ENCODE measurements at regions not wholly inside any gene's neighbourhood (a gene's known extent, or its start where the extent isn't known, plus 50 kb on each side); places are given as distances from the start of the nearest gene placed in this dataset.

DNA sequence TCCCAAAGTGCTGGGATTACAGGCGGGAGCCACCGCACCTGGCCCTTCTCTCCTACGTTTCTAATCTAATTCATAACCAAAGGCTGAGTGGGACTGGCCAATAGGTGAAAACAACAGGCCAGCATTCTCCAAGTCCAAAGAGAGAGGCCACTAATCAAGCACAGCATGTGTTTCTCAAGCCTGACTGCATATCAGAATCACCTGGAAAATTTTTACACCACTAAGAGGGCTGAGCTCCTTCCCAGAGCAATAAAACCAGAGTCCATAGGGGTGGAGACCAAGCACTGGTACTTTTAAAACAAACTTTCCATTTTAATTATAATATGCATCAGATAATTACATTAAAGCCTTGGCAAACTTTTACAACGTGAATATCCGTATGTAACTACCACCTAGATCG lies 254.4 kb downstream of the OPA1 start:
- no peak for ATAC-seq (ENCODE audit: low FRiP score)
- no peak for DNase-seq (ENCODE audit: low spot score)
- TF ChIP-seq, protein P1, sequence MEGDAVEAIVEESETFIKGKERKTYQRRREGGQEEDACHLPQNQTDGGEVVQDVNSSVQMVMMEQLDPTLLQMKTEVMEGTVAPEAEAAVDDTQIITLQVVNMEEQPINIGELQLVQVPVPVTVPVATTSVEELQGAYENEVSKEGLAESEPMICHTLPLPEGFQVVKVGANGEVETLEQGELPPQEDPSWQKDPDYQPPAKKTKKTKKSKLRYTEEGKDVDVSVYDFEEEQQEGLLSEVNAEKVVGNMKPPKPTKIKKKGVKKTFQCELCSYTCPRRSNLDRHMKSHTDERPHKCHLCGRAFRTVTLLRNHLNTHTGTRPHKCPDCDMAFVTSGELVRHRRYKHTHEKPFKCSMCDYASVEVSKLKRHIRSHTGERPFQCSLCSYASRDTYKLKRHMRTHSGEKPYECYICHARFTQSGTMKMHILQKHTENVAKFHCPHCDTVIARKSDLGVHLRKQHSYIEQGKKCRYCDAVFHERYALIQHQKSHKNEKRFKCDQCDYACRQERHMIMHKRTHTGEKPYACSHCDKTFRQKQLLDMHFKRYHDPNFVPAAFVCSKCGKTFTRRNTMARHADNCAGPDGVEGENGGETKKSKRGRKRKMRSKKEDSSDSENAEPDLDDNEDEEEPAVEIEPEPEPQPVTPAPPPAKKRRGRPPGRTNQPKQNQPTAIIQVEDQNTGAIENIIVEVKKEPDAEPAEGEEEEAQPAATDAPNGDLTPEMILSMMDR (IDR thresholded peaks at IDR 0.05), result no peak

DNA sequence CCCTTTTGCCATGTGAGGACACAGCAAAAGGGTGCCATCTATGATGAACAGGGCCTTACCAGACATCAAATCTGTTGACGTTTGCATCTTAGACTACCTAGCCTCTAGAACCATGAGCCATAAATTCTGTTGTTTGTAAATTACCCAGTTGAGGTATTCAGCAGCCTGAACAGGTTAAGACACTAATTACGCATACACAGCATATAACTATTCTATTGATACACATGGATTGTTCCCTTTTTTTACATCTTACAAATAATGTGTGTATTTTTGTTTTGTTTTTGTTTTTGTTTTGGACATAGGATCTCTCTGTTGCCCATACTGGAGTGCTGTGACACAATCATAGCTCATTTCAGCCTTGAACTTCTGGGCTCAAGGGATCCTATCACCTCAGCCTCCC lies 255.5 kb downstream of the OPA1 start:
- DNase-seq (ENCODE audit: low spot score) (no peak), ATAC-seq (ENCODE audit: low FRiP score) (no peak)
- TF ChIP-seq, protein P1 (IDR thresholded peaks at IDR 0.05), result no peak

DNA sequence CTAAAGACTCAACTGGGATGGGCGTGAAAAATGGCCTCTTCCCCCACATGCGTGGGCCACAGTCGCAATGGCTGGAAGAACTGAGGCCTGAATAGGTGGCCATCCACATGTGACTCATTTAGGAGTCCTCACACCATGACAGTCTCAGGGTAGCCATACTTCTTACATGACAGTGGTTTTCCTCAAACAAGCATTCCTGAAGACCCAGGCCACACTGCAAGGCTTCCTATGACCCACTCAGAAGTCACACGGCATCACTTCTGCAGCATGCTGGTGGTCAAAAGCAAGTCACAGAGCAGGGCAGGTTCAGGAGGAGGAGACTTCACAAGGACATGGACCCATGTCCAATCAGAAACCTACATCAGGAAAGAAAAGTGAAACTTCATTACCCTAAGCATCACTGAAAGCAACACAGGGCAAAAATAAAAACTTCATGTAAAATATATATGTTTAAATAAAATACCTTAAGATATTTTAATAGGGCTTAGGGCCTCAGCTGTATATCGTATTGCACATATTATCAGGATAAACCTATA lies 257.1 kb downstream of the OPA1 start:
- ATAC-seq (ENCODE audit: low FRiP score) (no peak), DNase-seq (ENCODE audit: low spot score) (no peak)
- TF ChIP-seq, protein P1 (IDR thresholded peaks at IDR 0.05), result no peak

DNA sequence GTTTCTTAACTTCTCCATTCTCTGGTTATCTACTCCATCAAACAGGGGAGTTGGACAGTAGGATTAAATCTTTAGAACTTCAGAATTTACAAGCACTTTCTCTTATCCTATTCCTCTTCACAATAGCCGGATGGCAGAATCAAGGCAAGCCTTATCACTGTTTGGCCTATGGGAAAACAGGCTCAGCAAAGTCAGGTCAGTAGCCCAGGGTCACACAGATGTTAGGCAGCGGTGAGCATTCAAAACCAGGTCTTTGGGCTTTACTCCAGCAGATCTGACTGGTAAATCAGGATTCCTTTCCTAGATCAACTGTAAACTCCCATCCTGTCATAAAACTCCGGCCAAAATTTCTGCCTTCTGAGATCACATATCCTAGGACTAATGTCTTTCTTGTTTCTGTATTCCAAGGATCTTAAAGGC lies 258.4 kb downstream of the OPA1 start:
- DNase-seq (ENCODE audit: low spot score), result no peak
- TF ChIP-seq, protein P1 (IDR thresholded peaks at IDR 0.05), result no peak
- no peak for ATAC-seq (ENCODE audit: low FRiP score)

DNA sequence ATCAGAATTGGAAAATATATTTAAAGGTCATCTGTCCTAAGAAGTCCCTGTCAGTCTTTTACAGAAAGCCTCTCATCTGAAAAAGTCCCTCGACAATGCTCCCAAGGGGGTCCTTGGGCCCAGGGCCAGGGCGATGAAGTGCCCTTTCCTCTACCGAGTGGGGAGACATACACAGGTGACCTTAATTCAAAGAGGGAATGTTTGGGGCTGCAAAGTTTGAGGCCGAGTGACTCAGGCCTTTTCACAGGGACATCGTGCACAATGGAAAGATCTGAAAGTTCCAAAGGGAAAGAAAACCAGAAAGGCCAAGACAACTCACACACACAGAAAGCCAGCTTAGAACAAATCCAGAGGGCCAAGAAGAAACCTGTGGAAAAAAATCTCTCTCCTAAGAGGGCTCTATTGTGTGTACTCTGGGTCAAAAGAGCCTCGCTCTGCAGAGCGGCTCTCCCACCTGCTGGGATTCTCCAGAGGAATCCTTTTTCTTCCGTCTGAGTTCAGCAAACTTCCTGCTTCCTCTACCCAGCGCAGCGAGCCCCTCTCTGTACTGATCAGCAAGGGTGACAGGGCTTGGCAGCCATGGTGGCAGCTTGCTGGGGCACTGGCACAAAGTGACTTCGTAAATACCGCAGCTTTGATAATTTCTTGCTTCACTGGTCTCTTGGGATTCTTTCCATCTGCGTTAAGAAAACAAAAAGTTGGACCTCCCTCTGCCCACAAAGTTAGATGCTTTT lies 259.1 kb downstream of the OPA1 start:
- no peak for ATAC-seq (ENCODE audit: low FRiP score)

DNA sequence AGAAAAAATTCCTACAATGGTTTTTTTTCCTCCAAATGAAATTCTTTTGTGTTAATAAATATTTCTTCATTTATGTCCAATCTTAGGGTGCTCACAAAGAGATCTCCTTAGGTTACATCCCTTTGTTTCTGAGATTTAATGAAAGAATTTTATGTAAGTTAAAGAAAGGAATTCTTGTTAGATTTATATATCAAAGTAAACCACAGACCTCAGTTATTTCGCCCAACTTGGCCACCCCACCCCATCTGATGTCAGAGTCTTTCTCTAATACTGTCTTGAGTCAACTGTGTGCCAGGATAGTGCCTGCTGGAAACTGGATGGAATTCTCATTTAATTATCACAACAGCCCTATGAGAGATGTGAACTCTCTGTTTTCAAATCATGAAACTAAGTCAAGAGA lies 259.9 kb downstream of the OPA1 start:
- TF ChIP-seq, protein P1 (IDR thresholded peaks at IDR 0.05), result no peak
- no peak for DNase-seq (ENCODE audit: low spot score)

More for the DNA sequence above, 259.1 kb downstream of the OPA1 start:
- DNase-seq (ENCODE audit: low spot score), result no peak
- TF ChIP-seq, protein P1 (IDR thresholded peaks at IDR 0.05), result no peak

More for the DNA sequence above, 259.9 kb downstream of the OPA1 start:
- ATAC-seq (ENCODE audit: low FRiP score), result no peak
